H1 (cell line): ENCODE measurements at regions not wholly inside any gene's neighbourhood (a gene's known extent, or its start where the extent isn't known, plus 50 kb on each side); places are given as distances from the start of the nearest gene placed in this dataset.

ENCODE experiments used
- CTCF ChIA-PET: fragments of 300-600 bp; sonication (Branson Sonifier 250); formaldehyde crosslinking; loops from one replicate; lab custom pipeline; 2021; ENCODE audit not compliant: partially characterized antibody; lab: Charles Lee
- POLR2A ChIA-PET: fragments of 300-600 bp; sonication (Branson Sonifier 250); formaldehyde crosslinking; loops from one replicate; lab custom pipeline; 2021; ENCODE audit warnings: inconsistent platforms; ENCODE audit not compliant: partially characterized antibody; lab: Charles Lee
- DNase-seq, 2 experiments: peaks; one replicate each; pipeline versions ENCODE4 v3.0.0 to v3.0.0-alpha.2; 2010 to 2022; ENCODE audit warnings: low spot score in 2 of 2, low read depth in 1 of 2, mixed read lengths in 1 of 2
- FAIRE-seq: peaks from 2 replicates; lab custom pipeline; 2011; peaks lifted over from hg19 to GRCh38; lab: Jason Lieb, UNC
- H2AFZ ChIP-seq: 2 replicates; pipeline ENCODE4 v1.8.1; 2012; ENCODE audit warnings: low read length, inconsistent platforms
- H2AK5ac ChIP-seq: 2 replicates; pipeline ENCODE4 v1.6.1; 2013; ENCODE audit warnings: low read depth, low read length
- H2BK120ac ChIP-seq: replicated peaks from 2 replicates; pipeline ENCODE3; 2013; ENCODE audit warnings: low read depth, low read length, inconsistent platforms
- H2BK12ac ChIP-seq: 2 replicates; pipeline ENCODE4 v1.6.1; 2013; ENCODE audit warnings: low read depth, low read length
- H2BK15ac ChIP-seq: 2 replicates; pipeline ENCODE4 v1.6.1; 2013; ENCODE audit warnings: low read length
- H2BK20ac ChIP-seq: 2 replicates; pipeline ENCODE4 v1.6.1; 2013; ENCODE audit warnings: low read length
- H2BK5ac ChIP-seq: 2 replicates; pipeline ENCODE4 v1.6.1; 2013; ENCODE audit warnings: low read depth, low read length
- H3K14ac ChIP-seq: 2 replicates; pipeline ENCODE4 v1.6.1; 2013; ENCODE audit warnings: inconsistent platforms; ENCODE audit not compliant: insufficient read length
- H3K18ac ChIP-seq: 2 replicates; pipeline ENCODE4 v1.6.1; 2013; ENCODE audit warnings: low read length; ENCODE audit errors: extremely low read depth
- H3K23ac ChIP-seq: 2 replicates; pipeline ENCODE4 v1.6.1; 2013; ENCODE audit warnings: inconsistent platforms; ENCODE audit not compliant: insufficient read length
- H3K23me2 ChIP-seq: 2 replicates; pipeline ENCODE4 v1.6.1; 2013; ENCODE audit warnings: low read depth, low read length
- H3K27ac ChIP-seq: 2 replicates; pipeline ENCODE4 v1.6.1; 2011; ENCODE audit warnings: low read depth, low read length, inconsistent platforms
- H3K27me3 ChIP-seq, 4 experiments: replicated peaks in 1 of 4; 1 replicate in 1 of 4; 2 replicates in 3 of 4; pipeline versions ENCODE4 v1.6.1 to v1.8.1; 2011 to 2013; ENCODE audit warnings: low read length in 3 of 4, mild to moderate bottlenecking in 3 of 4, inconsistent platforms in 2 of 4, mixed read lengths in 2 of 4, moderate library complexity in 1 of 4; ENCODE audit not compliant: control insufficient read depth in 3 of 4, insufficient read depth in 3 of 4; ENCODE audit errors: extremely low read depth in 1 of 4
- H3K36me3 ChIP-seq, 4 experiments: 2 replicates each; pipeline versions ENCODE4 v1.6.1 to v1.8.1; 2011 to 2013; ENCODE audit warnings: mild to moderate bottlenecking in 4 of 4, low read length in 3 of 4, moderate library complexity in 2 of 4, control low read depth in 1 of 4, inconsistent platforms in 1 of 4; ENCODE audit not compliant: insufficient read depth in 4 of 4, control insufficient read depth in 2 of 4
- H3K4ac ChIP-seq: replicated peaks from 2 replicates; pipeline ENCODE3; 2013; ENCODE audit warnings: low read length, low read depth, mixed read lengths, inconsistent platforms; ENCODE audit not compliant: insufficient read length
- H3K4me1 ChIP-seq, 4 experiments: replicated peaks in 1 of 4; 1 replicate in 1 of 4; 2 replicates in 3 of 4; pipeline versions ENCODE4 v1.6.1 to v1.8.1; 2011 to 2013; ENCODE audit warnings: low read length in 3 of 4, inconsistent platforms in 2 of 4, mixed read lengths in 1 of 4; ENCODE audit not compliant: insufficient read depth in 4 of 4, control insufficient read depth in 3 of 4
- H3K4me2 ChIP-seq, 2 experiments: 2 replicates each; pipeline versions ENCODE4 v1.6.1 to v1.8.1; 2011 to 2013; ENCODE audit warnings: low read depth in 2 of 2, low read length in 2 of 2, control low read depth in 1 of 2, inconsistent platforms in 1 of 2, mild to moderate bottlenecking in 1 of 2; ENCODE audit not compliant: insufficient read depth in 1 of 2
- H3K4me3 ChIP-seq, 4 experiments: fragments of 200-600, 300-600 bp in 1 of 4; sonication (generic), shearing (Covaris generic), sonication (Bioruptor Twin) in 1 of 4; 2 replicates each; pipeline versions ENCODE4 v1.5.1 to v1.8.1; 2011 to 2016; ENCODE audit warnings: low read length in 4 of 4, low read depth in 3 of 4, control low read depth in 2 of 4, inconsistent platforms in 2 of 4, mild to moderate bottlenecking in 2 of 4, mixed read lengths in 1 of 4, moderate library complexity in 1 of 4; ENCODE audit not compliant: insufficient read depth in 2 of 4; ENCODE audit errors: extremely low read depth in 1 of 4
- H3K56ac ChIP-seq: replicated peaks from 2 replicates; pipeline ENCODE3; 2013; ENCODE audit warnings: low read depth, mild to moderate bottlenecking, mixed read lengths, low read length, inconsistent platforms; ENCODE audit not compliant: insufficient read length
- H3K79me1 ChIP-seq: 2 replicates; pipeline ENCODE4 v1.6.1; 2013; ENCODE audit warnings: low read depth, low read length, control low read depth
- H3K79me2 ChIP-seq, 2 experiments: 2 replicates each; pipeline versions ENCODE4 v1.6.1 to v1.8.1; 2012 to 2013; ENCODE audit warnings: low read length in 2 of 2, mild to moderate bottlenecking in 2 of 2, inconsistent platforms in 1 of 2; ENCODE audit not compliant: insufficient read depth in 2 of 2, control insufficient read depth in 1 of 2
- H3K9ac ChIP-seq, 4 experiments: replicated peaks in 1 of 4; 1 replicate in 1 of 4; 2 replicates in 3 of 4; pipeline versions ENCODE4 v1.6.1 to v1.8.1; 2011 to 2013; ENCODE audit warnings: low read depth in 3 of 4, low read length in 3 of 4, control low read depth in 2 of 4, mild to moderate bottlenecking in 2 of 4, moderate library complexity in 2 of 4, inconsistent platforms in 1 of 4; ENCODE audit errors: extremely low read depth in 1 of 4
- H3K9me3 ChIP-seq, 2 experiments: 2 replicates each; pipeline versions ENCODE4 v1.6.1 to v1.8.1; 2012 to 2013; ENCODE audit warnings: mild to moderate bottlenecking in 2 of 2, moderate library complexity in 2 of 2, control low read depth in 1 of 2, inconsistent platforms in 1 of 2, low read depth in 1 of 2, low read length in 1 of 2, mixed read lengths in 1 of 2; ENCODE audit not compliant: insufficient read depth in 2 of 2
- H4K20me1 ChIP-seq, 2 experiments: replicated peaks in 1 of 2; 2 replicates each; pipeline versions ENCODE3 to v1.8.1; 2011 to 2013; ENCODE audit warnings: inconsistent platforms in 2 of 2, low read length in 2 of 2, mild to moderate bottlenecking in 1 of 2; ENCODE audit not compliant: insufficient read depth in 2 of 2, control insufficient read depth in 1 of 2
- H4K5ac ChIP-seq: 2 replicates; pipeline ENCODE4 v1.6.1; 2013; ENCODE audit warnings: low read length, low read depth, mixed read lengths, inconsistent platforms; ENCODE audit not compliant: insufficient read length
- H4K8ac ChIP-seq: 2 replicates; pipeline ENCODE4 v1.8.0; 2013; ENCODE audit warnings: mild to moderate bottlenecking, moderate library complexity, low read length, inconsistent platforms; ENCODE audit not compliant: insufficient read depth; ENCODE audit errors: extremely low read depth
- H4K91ac ChIP-seq: replicated peaks from 2 replicates; pipeline ENCODE3; 2013; ENCODE audit warnings: low read length, mixed read lengths, inconsistent platforms; ENCODE audit not compliant: insufficient read length
- POLR2A ChIP-seq, 2 experiments: IDR thresholded peaks; 1 replicate in 1 of 2; 2 replicates in 1 of 2; pipeline ENCODE4 v1.6.1; 2011; ENCODE audit warnings: low read depth in 2 of 2, low read length in 2 of 2, mild to moderate bottlenecking in 2 of 2; ENCODE audit errors: control extremely low read depth in 1 of 2
- SIN3A ChIP-seq, 2 experiments: IDR thresholded peaks in 1 of 2; conservative IDR thresholded peaks in 1 of 2; 2 replicates each; pipeline ENCODE4 v1.6.1; 2011 to 2012; ENCODE audit warnings: low read length in 2 of 2, improper control_type of control experiment in 1 of 2, low read depth in 1 of 2, mild to moderate bottlenecking in 1 of 2
- TEAD4 ChIP-seq: IDR thresholded peaks from 2 replicates; pipeline ENCODE4 v1.6.1; 2012; ENCODE audit warnings: low read depth, low read length, inconsistent platforms, mixed read lengths
- WGBS, 2 experiments: shearing (Covaris generic) in 1 of 2; methylation state at CpG; one replicate each; pipeline versions ENCODE4 v1.1.6 to v1.1.7; 2013 to 2015; ENCODE audit warnings: low lambda C conversion rate in 2 of 2, mixed read lengths in 2 of 2, inconsistent platforms in 1 of 2, low coverage in 1 of 2, missing lambda C conversion rate in 1 of 2; ENCODE audit not compliant: insufficient replicate concordance in 2 of 2, insufficient coverage in 1 of 2, insufficient read length in 1 of 2; ENCODE audit errors: extremely low coverage in 1 of 2, missing lambda C conversion rate in 1 of 2; 5-methylcytosine and 5-hydroxymethylcytosine counted together

- Histone ChIP-seq H3K14ac (no peak overlapping the region), H2BK120ac (peak overlapping the region; percentile 29), H2AK5ac (peak overlapping the region; percentile 45), H4K20me1 (no peaks in the 10 kb centered on the region), H2BK12ac (peak overlapping the region; percentile 69; the same call in 1 of the 2 replicates), H2BK15ac (peak overlapping the region; percentile 90; the same call in 1 of the 2 replicates), H3K79me1 (no peaks in the 10 kb centered on the region), H2AFZ (no peak overlapping the region)
- CTCF ChIA-PET = interaction anchor here (0.9 to 12.1 kb wide), 9 partner anchors 63 to 294 kb away, joined by 3 to 353 read pairs (median 24); no protein-coding TSS in a partner anchor
- no peak for FAIRE-seq
- TF ChIP-seq SIN3A (conservative IDR thresholded peaks at IDR 0.05 in 1 of 2, IDR thresholded peaks at IDR 0.05 in 1 of 2; ENCODE audit: low read depth in 1 of 2, low read length in 2 of 2) (no peak), POLR2A (IDR thresholded peaks at IDR 0.05; ENCODE audit: control extremely low read depth in 1 of 2, low read depth in 2 of 2, low read length in 2 of 2) (no peak), TEAD4 (no peak)
- TF ChIP-seq, all 59 proteins: peak for 0
- H3K23me2 ChIP-seq = no peaks in the 10 kb centered on the region; the same call in 1 of the 2 replicates
- H3K4me3 ChIP-seq = no peak overlapping the region
- H3K4me2 ChIP-seq = no peak overlapping the region
- no peak overlapping the region for H3K23ac ChIP-seq
- peaks cover 0 to 4% (median 2%) of the 10 kb centered on the region in 4 experiments; a peak in 5 of 7 replicates for H3K27me3 ChIP-seq
- peak overlapping the region; percentile 45 for H4K91ac ChIP-seq
- no peak overlapping the region for H3K9ac ChIP-seq
- WGBS, 2 experiments = 93% methylated on average over 2 of the region's 2 CpGs; no CpG with 5 or more reads in 1 of the 2 experiments
- peak in 1 of 2 experiments; percentile 40 for DNase-seq
- H2BK5ac ChIP-seq = peak overlapping the region; percentile 68; the same call in 1 of the 2 replicates
- POLR2A ChIA-PET = interaction anchor here (1.0 to 1.6 kb wide), 3 partner anchors 13 to 133 kb away, joined by 3 to 4 read pairs (median 3); no protein-coding TSS in a partner anchor
- no peak overlapping the region for H3K56ac ChIP-seq
- H3K18ac ChIP-seq = 0 out of 2 replicates have a peak overlapping the region, but pooled peaks have one; percentile 51
- no peak overlapping the region for H3K27ac ChIP-seq
- no peak overlapping the region for H3K4ac ChIP-seq
- no peaks in the 10 kb centered on the region for H3K79me2 ChIP-seq
- H3K36me3 ChIP-seq = no peaks in the 10 kb centered on the region
- no peak overlapping the region for H4K5ac ChIP-seq
- no peak overlapping the region for H4K8ac ChIP-seq
- H3K4me1 ChIP-seq = peaks cover 0 to 27% (median 19%) of the 10 kb centered on the region in 4 experiments; a peak in 6 of 7 replicates
- peak overlapping the region; percentile 99 for H2BK20ac ChIP-seq
- no peaks in the 10 kb centered on the region for H3K9me3 ChIP-seq
These were observed 100.8 kb downstream of the EBNA1BP2 start for GRCh38 chr1:43071241-43071640.
